ENCODE measurements at regions not wholly inside any gene's neighbourhood (a gene's known extent, or its start where the extent isn't known, plus 50 kb on each side); places are given as distances from the start of the nearest gene placed in this dataset.

DNA sequence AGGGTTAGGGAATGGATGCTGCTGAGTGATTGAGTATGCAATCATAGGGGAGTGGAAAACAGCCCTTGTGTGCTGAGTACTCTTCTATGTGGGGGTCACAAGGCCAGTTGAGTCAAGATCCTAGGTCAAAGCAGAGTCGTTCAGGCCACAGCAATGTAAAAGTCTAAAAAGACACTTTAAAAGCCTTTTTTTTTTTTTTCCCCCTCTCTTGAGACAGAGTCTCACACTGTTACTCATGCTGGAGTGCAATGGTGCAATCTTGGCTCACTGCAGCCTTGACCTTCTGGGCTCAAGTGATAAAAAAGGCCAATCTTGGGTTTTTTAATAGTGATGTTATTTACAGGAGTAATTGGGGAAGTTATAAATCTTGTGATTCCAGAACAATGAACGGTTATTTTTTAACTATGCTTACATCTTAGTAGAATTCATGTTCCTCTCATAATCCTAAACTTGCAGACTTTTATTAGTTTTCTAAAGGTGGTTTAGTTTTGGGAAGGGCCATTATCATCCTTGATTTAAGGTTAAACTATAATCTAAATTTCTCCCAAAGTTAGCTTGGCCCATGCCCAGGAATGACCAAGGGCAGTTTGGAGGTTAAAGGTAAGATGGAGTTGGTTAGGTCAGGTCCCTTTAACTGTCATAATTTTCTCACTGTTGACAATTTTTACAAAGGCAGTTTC is 82.2 kb upstream of the BMP2K start:
- DNase-seq (ENCODE audit: low read depth, low spot score) (no peak), FAIRE-seq (no peak)
- Histone ChIP-seq H3K9me1 (replicated peaks; ENCODE audit: control insufficient read depth, extremely low read depth, insufficient read depth, low read length) (no peaks in the 10 kb centered on the region), H3K27ac (ENCODE audit: insufficient read depth, low read depth, low read length) (no peak overlapping the region), H3K4me3 (replicated peaks in 1 of 3; ENCODE audit: insufficient read depth in 1 of 3, low read depth in 1 of 3, low read length in 3 of 3) (no peak overlapping the region), H3K9ac (replicated peaks; ENCODE audit: extremely low read depth, insufficient read depth, low read length) (no peak overlapping the region), H3K4me1 (ENCODE audit: control insufficient read depth, extremely low read depth, insufficient read depth, low read length) (no peaks in the 10 kb centered on the region), H4K20me1 (replicated peaks; ENCODE audit: control insufficient read depth, extremely low read depth, insufficient read depth, low read length) (no peaks in the 10 kb centered on the region), H3K27me3 (ENCODE audit: control insufficient read depth in 2 of 2, insufficient read depth in 2 of 2, low read length in 2 of 2) (no peaks in the 10 kb centered on the region), H3K36me3 (ENCODE audit: control insufficient read depth in 2 of 2, extremely low read depth in 1 of 2, insufficient read depth in 2 of 2, low read length in 2 of 2) (no peaks in the 10 kb centered on the region), H3K79me2 (ENCODE audit: control insufficient read depth, insufficient read depth, low read length) (no peaks in the 10 kb centered on the region), H2AFZ (ENCODE audit: low read depth, low read length) (no peak overlapping the region), H3K9me3 (replicated peaks; ENCODE audit: control insufficient read depth, insufficient read depth, low read length) (no peaks in the 10 kb centered on the region), H3K4me2 (ENCODE audit: insufficient read depth, low read length) (no peak overlapping the region)
- CTCF ChIA-PET = interaction anchor here (1.0 kb wide), 1 partner anchor 49 kb away, joined by 3 read pairs; no protein-coding TSS in a partner anchor
- dilution Hi-C loops (cut with MboI; ENCODE audit: extremely low pct_ligation_motif_present, low sequenced_read_pairs) = no loop called here
- TF ChIP-seq POLR2A (IDR thresholded peaks at IDR 0.05; ENCODE audit: low read depth, low read length) (no peak), GATA2 (IDR thresholded peaks at IDR 0.05; ENCODE audit: insufficient read depth, insufficient read length, low read depth, low read length) (no peak), POLR2AphosphoS5 (IDR thresholded peaks at IDR 0.05; ENCODE audit: insufficient read depth, low read depth, low read length) (no peak), JUN (IDR thresholded peaks at IDR 0.05; ENCODE audit: borderline replicate concordance, insufficient read depth, insufficient read length, low read depth) (no peak), FOS (IDR thresholded peaks at IDR 0.05; ENCODE audit: borderline replicate concordance, insufficient read depth, low read length) (no peak), MYC (IDR thresholded peaks at IDR 0.05; ENCODE audit: low read depth, low read length) (no peak), EZH2 (IDR thresholded peaks at IDR 0.05; ENCODE audit: borderline replicate concordance, low read depth, low read length, severe bottlenecking) (no peak)
- TF ChIP-seq, protein P1, sequence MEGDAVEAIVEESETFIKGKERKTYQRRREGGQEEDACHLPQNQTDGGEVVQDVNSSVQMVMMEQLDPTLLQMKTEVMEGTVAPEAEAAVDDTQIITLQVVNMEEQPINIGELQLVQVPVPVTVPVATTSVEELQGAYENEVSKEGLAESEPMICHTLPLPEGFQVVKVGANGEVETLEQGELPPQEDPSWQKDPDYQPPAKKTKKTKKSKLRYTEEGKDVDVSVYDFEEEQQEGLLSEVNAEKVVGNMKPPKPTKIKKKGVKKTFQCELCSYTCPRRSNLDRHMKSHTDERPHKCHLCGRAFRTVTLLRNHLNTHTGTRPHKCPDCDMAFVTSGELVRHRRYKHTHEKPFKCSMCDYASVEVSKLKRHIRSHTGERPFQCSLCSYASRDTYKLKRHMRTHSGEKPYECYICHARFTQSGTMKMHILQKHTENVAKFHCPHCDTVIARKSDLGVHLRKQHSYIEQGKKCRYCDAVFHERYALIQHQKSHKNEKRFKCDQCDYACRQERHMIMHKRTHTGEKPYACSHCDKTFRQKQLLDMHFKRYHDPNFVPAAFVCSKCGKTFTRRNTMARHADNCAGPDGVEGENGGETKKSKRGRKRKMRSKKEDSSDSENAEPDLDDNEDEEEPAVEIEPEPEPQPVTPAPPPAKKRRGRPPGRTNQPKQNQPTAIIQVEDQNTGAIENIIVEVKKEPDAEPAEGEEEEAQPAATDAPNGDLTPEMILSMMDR (IDR thresholded peaks at IDR 0.05; ENCODE audit: extremely low read depth in 1 of 2, insufficient read depth in 1 of 2, low read depth in 1 of 2, low read length in 2 of 2) = no peak
- TF ChIP-seq, protein P2, sequence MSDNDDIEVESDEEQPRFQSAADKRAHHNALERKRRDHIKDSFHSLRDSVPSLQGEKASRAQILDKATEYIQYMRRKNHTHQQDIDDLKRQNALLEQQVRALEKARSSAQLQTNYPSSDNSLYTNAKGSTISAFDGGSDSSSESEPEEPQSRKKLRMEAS (IDR thresholded peaks at IDR 0.05; ENCODE audit: insufficient read depth, insufficient read length) = no peak
- POLR2A ChIA-PET = no interaction called here
- BruUV-seq (replicated peaks) = no TSS peak
- intact Hi-C loops (cut with micrococcal nuclease) = no loop called here

Data from endothelial cell of umbilical vein (primary cell).